ENCODE measurements at regions not wholly inside any gene's neighbourhood (a gene's known extent, or its start where the extent isn't known, plus 50 kb on each side); places are given as distances from the start of the nearest gene placed in this dataset.

- TF ChIP-seq CTCF (conservative IDR thresholded peaks at IDR 0.05; ENCODE audit: low read depth, low read length) (no peak), EZH2phosphoT487 (IDR thresholded peaks at IDR 0.05; ENCODE audit: borderline replicate concordance, low read length) (no peak)
Measured at GRCh38 chr9:752681-753200, 88.8 kb upstream of the DMRT1 start.
